Keratinocyte (primary cell): ENCODE measurements at regions not wholly inside any gene's neighbourhood (a gene's known extent, or its start where the extent isn't known, plus 50 kb on each side); places are given as distances from the start of the nearest gene placed in this dataset.

Experiments
- DNase-seq: peaks from one replicate; pipeline ENCODE4 v3.0.0-alpha.2; 2011; ENCODE audit warnings: low read depth, missing footprints, low spot score
- FAIRE-seq: peaks from 2 replicates; lab custom pipeline; 2011; peaks lifted over from hg19 to GRCh38; lab: Jason Lieb, UNC
- H2AFZ ChIP-seq: 2 replicates; pipeline ENCODE4 v1.6.0; 2012; ENCODE audit warnings: low read length, control low read depth, inconsistent platforms; ENCODE audit not compliant: control insufficient read depth
- H3K27ac ChIP-seq: 2 replicates; pipeline ENCODE4 v1.5.1; 2011; ENCODE audit warnings: low read length; ENCODE audit not compliant: control insufficient read depth, insufficient read depth
- H3K27me3 ChIP-seq: 3 replicates; pipeline ENCODE4 v1.6.0; 2011; ENCODE audit warnings: low read length; ENCODE audit not compliant: control insufficient read depth, insufficient read depth; ENCODE audit errors: extremely low read depth
- H3K36me3 ChIP-seq, 2 experiments: 2 replicates in 1 of 2; 3 replicates in 1 of 2; pipeline ENCODE4 v1.5.1; 2011; ENCODE audit warnings: low read length in 2 of 2, mild to moderate bottlenecking in 1 of 2; ENCODE audit not compliant: control insufficient read depth in 2 of 2, insufficient read depth in 2 of 2; ENCODE audit errors: extremely low read depth in 1 of 2
- H3K4me1 ChIP-seq: 3 replicates; pipeline ENCODE4 v1.5.1; 2011; ENCODE audit warnings: low read length; ENCODE audit not compliant: control insufficient read depth, insufficient read depth; ENCODE audit errors: extremely low read depth
- H3K4me2 ChIP-seq: 3 replicates; pipeline ENCODE4 v1.6.0; 2011; ENCODE audit warnings: low read depth, low read length; ENCODE audit not compliant: control insufficient read depth, insufficient read depth; ENCODE audit errors: extremely low read depth
- H3K4me3 ChIP-seq, 3 experiments: fragments of 200-600 bp in 1 of 3; sonication (generic) in 1 of 3; 2 replicates in 2 of 3; 3 replicates in 1 of 3; pipeline ENCODE4 v1.5.1; 2011 to 2016; ENCODE audit warnings: low read length in 3 of 3, mild to moderate bottlenecking in 3 of 3, control low read depth in 2 of 3, inconsistent platforms in 1 of 3, low read depth in 1 of 3, mixed read lengths in 1 of 3, mixed run types in 1 of 3, moderate library complexity in 1 of 3; ENCODE audit not compliant: control insufficient read depth in 2 of 3, insufficient read depth in 2 of 3; ENCODE audit errors: extremely low read depth in 1 of 3
- H3K79me2 ChIP-seq: 2 replicates; pipeline ENCODE4 v1.6.0; 2012; ENCODE audit warnings: low read length; ENCODE audit not compliant: control insufficient read depth, insufficient read depth
- H3K9ac ChIP-seq: 3 replicates; pipeline ENCODE4 v1.6.0; 2011; ENCODE audit warnings: low read length; ENCODE audit not compliant: control insufficient read depth, insufficient read depth; ENCODE audit errors: extremely low read depth
- H3K9me1 ChIP-seq: 3 replicates; pipeline ENCODE4 v1.6.0; 2011; ENCODE audit warnings: low read length; ENCODE audit not compliant: control insufficient read depth, insufficient read depth; ENCODE audit errors: extremely low read depth
- H3K9me3 ChIP-seq: 2 replicates; pipeline ENCODE4 v1.5.1; 2012; ENCODE audit warnings: low read depth, low read length; ENCODE audit not compliant: control insufficient read depth
- H4K20me1 ChIP-seq: 3 replicates; pipeline ENCODE4 v1.6.0; 2011; ENCODE audit warnings: low read length; ENCODE audit not compliant: control insufficient read depth, insufficient read depth; ENCODE audit errors: extremely low read depth
- EZH2 ChIP-seq: IDR thresholded peaks from one replicate; pipeline ENCODE4 v1.6.1; 2012; ENCODE audit warnings: inconsistent platforms, mild to moderate bottlenecking, low read length, moderate library complexity
- dilution Hi-C: fragments of 300-500 bp; cut with MboI; formaldehyde crosslinking; loops from one replicate; pipeline ENCODE4 v1.7.0; 2020; ENCODE audit warnings: low sequenced_read_pairs; ENCODE audit not compliant: extremely low pct_ligation_motif_present
- TF ChIP-seq, protein P1 (sequence below), 3 experiments: IDR thresholded peaks in 1 of 3; conservative IDR thresholded peaks in 1 of 3; optimal IDR thresholded peaks in 1 of 3; 2 replicates in 2 of 3; 3 replicates in 1 of 3; pipeline versions ENCODE3 to v1.5.1; 2011; ENCODE audit warnings: low read length in 3 of 3, mild to moderate bottlenecking in 3 of 3, moderate library complexity in 2 of 3, control low read depth in 1 of 3, inconsistent platforms in 1 of 3; ENCODE audit not compliant: insufficient read depth in 2 of 3; ENCODE audit errors: extremely low read depth in 1 of 3

GRCh38 chr1:196160066-196160795 lies 448.0 kb downstream of the KCNT2 start:
- Histone ChIP-seq H3K4me3 (no peak overlapping the region), H4K20me1 (no peaks in the 10 kb centered on the region), H3K9me1 (no peaks in the 10 kb centered on the region), H3K9ac (no peak overlapping the region), H3K9me3 (no peaks in the 10 kb centered on the region), H2AFZ (peak overlapping the region; percentile 51), H3K79me2 (no peaks in the 10 kb centered on the region), H3K36me3 (no peaks in the 10 kb centered on the region), H3K27me3 (no peaks in the 10 kb centered on the region), H3K27ac (no peak overlapping the region), H3K4me2 (no peak overlapping the region), H3K4me1 (peaks cover 7% of the 10 kb centered on the region)
- dilution Hi-C loops, result no loop called here
- no peak for TF ChIP-seq EZH2
- TF ChIP-seq, protein P1, sequence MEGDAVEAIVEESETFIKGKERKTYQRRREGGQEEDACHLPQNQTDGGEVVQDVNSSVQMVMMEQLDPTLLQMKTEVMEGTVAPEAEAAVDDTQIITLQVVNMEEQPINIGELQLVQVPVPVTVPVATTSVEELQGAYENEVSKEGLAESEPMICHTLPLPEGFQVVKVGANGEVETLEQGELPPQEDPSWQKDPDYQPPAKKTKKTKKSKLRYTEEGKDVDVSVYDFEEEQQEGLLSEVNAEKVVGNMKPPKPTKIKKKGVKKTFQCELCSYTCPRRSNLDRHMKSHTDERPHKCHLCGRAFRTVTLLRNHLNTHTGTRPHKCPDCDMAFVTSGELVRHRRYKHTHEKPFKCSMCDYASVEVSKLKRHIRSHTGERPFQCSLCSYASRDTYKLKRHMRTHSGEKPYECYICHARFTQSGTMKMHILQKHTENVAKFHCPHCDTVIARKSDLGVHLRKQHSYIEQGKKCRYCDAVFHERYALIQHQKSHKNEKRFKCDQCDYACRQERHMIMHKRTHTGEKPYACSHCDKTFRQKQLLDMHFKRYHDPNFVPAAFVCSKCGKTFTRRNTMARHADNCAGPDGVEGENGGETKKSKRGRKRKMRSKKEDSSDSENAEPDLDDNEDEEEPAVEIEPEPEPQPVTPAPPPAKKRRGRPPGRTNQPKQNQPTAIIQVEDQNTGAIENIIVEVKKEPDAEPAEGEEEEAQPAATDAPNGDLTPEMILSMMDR (optimal IDR thresholded peaks at IDR 0.05 in 1 of 3, IDR thresholded peaks at IDR 0.05 in 1 of 3, conservative IDR thresholded peaks at IDR 0.05 in 1 of 3; ENCODE audit: extremely low read depth in 1 of 3, insufficient read depth in 2 of 3, low read length in 3 of 3), result no peak
- DNase-seq (peak; percentile 40), FAIRE-seq (no peak)

- TF ChIP-seq, protein P1 (optimal IDR thresholded peaks at IDR 0.05 in 1 of 3, IDR thresholded peaks at IDR 0.05 in 1 of 3, conservative IDR thresholded peaks at IDR 0.05 in 1 of 3; ENCODE audit: extremely low read depth in 1 of 3, insufficient read depth in 2 of 3, low read length in 3 of 3), result no peak
- TF ChIP-seq EZH2, result no peak
- no peak overlapping the region for H3K4me3 ChIP-seq
- H3K9me1 ChIP-seq, result no peaks in the 10 kb centered on the region
- H3K4me2 ChIP-seq, result no peak overlapping the region
- no peak overlapping the region for H3K9ac ChIP-seq
- H3K4me1 ChIP-seq, result peaks cover 6% of the 10 kb centered on the region
- H3K9me3 ChIP-seq, result no peaks in the 10 kb centered on the region
- H3K36me3 ChIP-seq, result no peaks in the 10 kb centered on the region
- dilution Hi-C loops, result no loop called here
- DNase-seq, result no peak
- no peaks in the 10 kb centered on the region for H3K79me2 ChIP-seq
- no peak for FAIRE-seq
- no peak overlapping the region for H2AFZ ChIP-seq
- no peaks in the 10 kb centered on the region for H4K20me1 ChIP-seq
- no peak overlapping the region for H3K27ac ChIP-seq
- no peaks in the 10 kb centered on the region for H3K27me3 ChIP-seq
These were observed 452.7 kb downstream of the KCNT2 start for GRCh38 chr1:196155586-196155985.
